CD4-positive, CD25-positive, alpha-beta regulatory T cell (primary cell): ENCODE measurements at regions not wholly inside any gene's neighbourhood (a gene's known extent, or its start where the extent isn't known, plus 50 kb on each side); places are given as distances from the start of the nearest gene placed in this dataset.

ENCODE experiments used
- ATAC-seq, 2 donors: fragments of 150-1000 bp; cut with Tn5 transposase; one replicate each; pipeline ENCODE4 v1.10.0; 2021; ENCODE audit warnings: low read depth in 2 of 2, moderate number of reproducible peaks in 2 of 2, moderate library complexity in 1 of 2
- DNase-seq, 3 donors: peaks; one replicate each; pipeline versions ENCODE4 v3.0.0 to v3.0.0-alpha.2; 2012 to 2022; ENCODE audit warnings: mixed read lengths in 1 of 3
- H3K27ac ChIP-seq: one replicate; pipeline ENCODE4 v1.7.0; 2013; ENCODE audit warnings: mild to moderate bottlenecking, low read length; ENCODE audit not compliant: insufficient read depth, poor library complexity, severe bottlenecking
- H3K27me3 ChIP-seq: one replicate; pipeline ENCODE4 v1.7.0; 2013; ENCODE audit warnings: low read length; ENCODE audit not compliant: control insufficient read depth, insufficient read depth
- H3K36me3 ChIP-seq: one replicate; pipeline ENCODE4 v1.7.0; 2013; ENCODE audit warnings: mild to moderate bottlenecking, low read length, moderate library complexity; ENCODE audit not compliant: control insufficient read depth, insufficient read depth
- H3K4me1 ChIP-seq: 2 replicates; pipeline ENCODE4 v1.7.0; 2013; ENCODE audit warnings: mild to moderate bottlenecking, low read length; ENCODE audit not compliant: insufficient read depth, control insufficient read depth, poor library complexity, severe bottlenecking
- H3K4me3 ChIP-seq: one replicate; pipeline ENCODE4 v1.7.0; 2013; ENCODE audit warnings: low read depth, mild to moderate bottlenecking, low read length, moderate library complexity
- H3K9me3 ChIP-seq, 2 experiments: 1 replicate in 1 of 2; 2 replicates in 1 of 2; pipeline ENCODE4 v1.7.0; 2013; ENCODE audit warnings: low read length in 2 of 2, mild to moderate bottlenecking in 1 of 2, moderate library complexity in 1 of 2; ENCODE audit not compliant: control insufficient read depth in 2 of 2
- H3K27ac Mint-ChIP-seq, 3 donors: one replicate each; pipeline ENCODE4 v1.8.0; 2020 to 2022; ENCODE audit warnings: mild to moderate bottlenecking in 3 of 3, mixed read lengths in 3 of 3, moderate library complexity in 2 of 3
- H3K27me3 Mint-ChIP-seq: one replicate; pipeline ENCODE4 v1.8.0; 2022; ENCODE audit warnings: mild to moderate bottlenecking, mixed read lengths
- H3K36me3 Mint-ChIP-seq: one replicate; pipeline ENCODE4 v1.8.0; 2020; ENCODE audit warnings: mixed read lengths
- H3K4me1 Mint-ChIP-seq, 4 donors: one replicate each; pipeline ENCODE4 v1.8.0; 2020 to 2022; ENCODE audit warnings: mixed read lengths in 4 of 4, mild to moderate bottlenecking in 1 of 4
- H3K4me3 Mint-ChIP-seq, 4 donors: one replicate each; pipeline ENCODE4 v1.8.0; 2020 to 2022; ENCODE audit warnings: mild to moderate bottlenecking in 4 of 4, mixed read lengths in 4 of 4, moderate library complexity in 3 of 4
- H3K9me3 Mint-ChIP-seq, 7 donors: one replicate each; pipeline ENCODE4 v1.8.0; 2020 to 2022; ENCODE audit warnings: mixed read lengths in 7 of 7, mild to moderate bottlenecking in 3 of 7, moderate library complexity in 2 of 7

GRCh38 chr3:68017069-68017468 is 362.7 kb upstream of the SUCLG2 start:
- peaks cover 4% of the 10 kb centered on the region for H3K27me3 Mint-ChIP-seq
- H3K27ac Mint-ChIP-seq = peak overlapping the region in 1 of 3 donors; percentile 18
- H3K9me3 Mint-ChIP-seq = no peaks in the 10 kb centered on the region
- Histone ChIP-seq H3K9me3 (no peaks in the 10 kb centered on the region), H3K27me3 (no peaks in the 10 kb centered on the region), H3K36me3 (no peaks in the 10 kb centered on the region), H3K4me1 (no peaks in the 10 kb centered on the region), H3K4me3 (no peak overlapping the region), H3K27ac (no peak overlapping the region)
- H3K4me3 Mint-ChIP-seq = no peak overlapping the region
- H3K4me1 Mint-ChIP-seq = peaks cover under 1 to 6% (median 3%) of the 10 kb centered on the region in 4 donors
- ATAC-seq (no peak), DNase-seq (peak in 1 of 3 donors; percentile 27)
- H3K36me3 Mint-ChIP-seq = no peaks in the 10 kb centered on the region

GRCh38 chr3:68009900-68010299 is 355.5 kb upstream of the SUCLG2 start:
- DNase-seq (no peak), ATAC-seq (no peak)
- H3K27ac Mint-ChIP-seq = no peak overlapping the region
- no peaks in the 10 kb centered on the region for H3K9me3 Mint-ChIP-seq
- no peaks in the 10 kb centered on the region for H3K36me3 ChIP-seq
- no peak overlapping the region for H3K4me3 ChIP-seq
- H3K4me1 ChIP-seq = peaks cover 15% of the 10 kb centered on the region
- no peaks in the 10 kb centered on the region for H3K9me3 ChIP-seq
- peaks cover 31% of the 10 kb centered on the region for H3K27me3 Mint-ChIP-seq
- H3K4me3 Mint-ChIP-seq = no peak overlapping the region
- peaks cover 14% of the 10 kb centered on the region for H3K27me3 ChIP-seq
- H3K4me1 Mint-ChIP-seq = peaks cover 0 to 15% (median 10%) of the 10 kb centered on the region in 4 donors
- no peaks in the 10 kb centered on the region for H3K36me3 Mint-ChIP-seq
- H3K27ac ChIP-seq = no peak overlapping the region

GRCh38 chr3:68007621-68008226 is 353.3 kb upstream of the SUCLG2 start:
- Histone ChIP-seq H3K27ac (no peak overlapping the region), H3K4me3 (no peak overlapping the region), H3K36me3 (no peaks in the 10 kb centered on the region), H3K4me1 (peaks cover 15% of the 10 kb centered on the region), H3K9me3 (no peaks in the 10 kb centered on the region), H3K27me3 (peaks cover 19% of the 10 kb centered on the region)
- peak overlapping the region in 1 of 3 donors; percentile 36 for H3K27ac Mint-ChIP-seq
- H3K9me3 Mint-ChIP-seq = no peaks in the 10 kb centered on the region
- ATAC-seq (peak; percentile 44 to 66), DNase-seq (peak in 2 of 3 donors; percentile 9 to 26)
- H3K4me3 Mint-ChIP-seq = peak overlapping the region; percentile 29 to 88 (median 68)
- peaks cover 0 to 15% (median 11%) of the 10 kb centered on the region in 4 donors for H3K4me1 Mint-ChIP-seq
- peaks cover 40% of the 10 kb centered on the region for H3K27me3 Mint-ChIP-seq
- H3K36me3 Mint-ChIP-seq = no peaks in the 10 kb centered on the region

- ATAC-seq = no peak
- no peak overlapping the region for H3K27ac ChIP-seq
- no peak overlapping the region for H3K4me3 ChIP-seq
- peaks cover 0 to under 1% (median 0%) of the 10 kb centered on the region in 7 donors for H3K9me3 Mint-ChIP-seq
- H3K9me3 ChIP-seq = no peaks in the 10 kb centered on the region
- no peak overlapping the region for H3K27ac Mint-ChIP-seq
- H3K4me3 Mint-ChIP-seq = peak overlapping the region in 2 of 4 donors; percentile 43 to 58
- no peaks in the 10 kb centered on the region for H3K36me3 ChIP-seq
- H3K4me1 ChIP-seq = peaks cover 15% of the 10 kb centered on the region
- peaks cover 41% of the 10 kb centered on the region for H3K27me3 Mint-ChIP-seq
- H3K27me3 ChIP-seq = peaks cover 19% of the 10 kb centered on the region
- H3K4me1 Mint-ChIP-seq = peaks cover 0 to 15% (median 11%) of the 10 kb centered on the region in 4 donors
- DNase-seq = no peak
- no peaks in the 10 kb centered on the region for H3K36me3 Mint-ChIP-seq
Measured at GRCh38 chr3:68006646-68007045, 352.2 kb upstream of the SUCLG2 start.

- peaks cover 0 to 15% (median 11%) of the 10 kb centered on the region in 4 donors for H3K4me1 Mint-ChIP-seq
Measured at GRCh38 chr3:68004091-68004490, 349.7 kb upstream of the SUCLG2 start.

GRCh38 chr3:67998281-67998680 is 343.9 kb upstream of the SUCLG2 start:
- H3K9me3 ChIP-seq = no peaks in the 10 kb centered on the region
- no peaks in the 10 kb centered on the region for H3K36me3 Mint-ChIP-seq
- H3K27ac ChIP-seq = no peak overlapping the region
- DNase-seq (no peak), ATAC-seq (no peak)
- peaks cover 13% of the 10 kb centered on the region for H3K27me3 Mint-ChIP-seq
- H3K9me3 Mint-ChIP-seq = peaks cover 0 to 4% (median 0%) of the 10 kb centered on the region in 7 donors
- no peaks in the 10 kb centered on the region for H3K4me1 ChIP-seq
- H3K27ac Mint-ChIP-seq = no peak overlapping the region
- H3K4me3 Mint-ChIP-seq = no peak overlapping the region
- no peaks in the 10 kb centered on the region for H3K27me3 ChIP-seq
- H3K36me3 ChIP-seq = no peaks in the 10 kb centered on the region
- H3K4me3 ChIP-seq = no peak overlapping the region
- peaks cover 0 to 2% (median 0%) of the 10 kb centered on the region in 4 donors for H3K4me1 Mint-ChIP-seq

More at GRCh38 chr3:68004091-68004490, 349.7 kb upstream of the SUCLG2 start:
- H3K27ac ChIP-seq = no peak overlapping the region
- DNase-seq (no peak), ATAC-seq (no peak)
- no peak overlapping the region for H3K27ac Mint-ChIP-seq
- H3K27me3 Mint-ChIP-seq = peaks cover 43% of the 10 kb centered on the region
- H3K36me3 ChIP-seq = no peaks in the 10 kb centered on the region
- H3K36me3 Mint-ChIP-seq = no peaks in the 10 kb centered on the region
- no peaks in the 10 kb centered on the region for H3K9me3 ChIP-seq
- no peak overlapping the region for H3K4me3 Mint-ChIP-seq
- H3K27me3 ChIP-seq = peaks cover 18% of the 10 kb centered on the region
- no peak overlapping the region for H3K4me3 ChIP-seq
- H3K4me1 ChIP-seq = peaks cover 15% of the 10 kb centered on the region
- H3K9me3 Mint-ChIP-seq = peaks cover 0 to 4% (median 0%) of the 10 kb centered on the region in 7 donors

- Histone ChIP-seq H3K27ac (no peak overlapping the region), H3K9me3 (no peaks in the 10 kb centered on the region), H3K4me3 (no peak overlapping the region), H3K4me1 (no peaks in the 10 kb centered on the region), H3K27me3 (no peaks in the 10 kb centered on the region), H3K36me3 (no peaks in the 10 kb centered on the region)
- Mint-ChIP-seq H3K27me3 (peaks cover 6% of the 10 kb centered on the region), H3K9me3 (peaks cover 0 to 3% (median 0%) of the 10 kb centered on the region in 7 donors), H3K4me3 (no peak overlapping the region), H3K27ac (no peak overlapping the region), H3K36me3 (no peaks in the 10 kb centered on the region), H3K4me1 (peaks cover 0 to 3% (median 1%) of the 10 kb centered on the region in 4 donors)
- DNase-seq (no peak), ATAC-seq (no peak)
Measured at GRCh38 chr3:67995206-67995605, 340.8 kb upstream of the SUCLG2 start.

GRCh38 chr3:67986706-67987105 is 332.3 kb upstream of the SUCLG2 start:
- H3K36me3 ChIP-seq = no peaks in the 10 kb centered on the region
- H3K4me1 ChIP-seq = no peaks in the 10 kb centered on the region
- H3K9me3 Mint-ChIP-seq = peaks cover 0 to 3% (median 0%) of the 10 kb centered on the region in 7 donors
- no peaks in the 10 kb centered on the region for H3K9me3 ChIP-seq
- H3K27ac ChIP-seq = no peak overlapping the region
- ATAC-seq = no peak
- no peak for DNase-seq
- H3K27ac Mint-ChIP-seq = no peak overlapping the region
- no peak overlapping the region for H3K4me3 Mint-ChIP-seq
- no peaks in the 10 kb centered on the region for H3K27me3 Mint-ChIP-seq
- H3K4me3 ChIP-seq = no peak overlapping the region
- H3K36me3 Mint-ChIP-seq = no peaks in the 10 kb centered on the region
- peaks cover 0 to 3% (median 0%) of the 10 kb centered on the region in 4 donors for H3K4me1 Mint-ChIP-seq
- no peaks in the 10 kb centered on the region for H3K27me3 ChIP-seq
